ENCODE measurements at regions not wholly inside any gene's neighbourhood (a gene's known extent, or its start where the extent isn't known, plus 50 kb on each side); places are given as distances from the start of the nearest gene placed in this dataset.

DNA sequence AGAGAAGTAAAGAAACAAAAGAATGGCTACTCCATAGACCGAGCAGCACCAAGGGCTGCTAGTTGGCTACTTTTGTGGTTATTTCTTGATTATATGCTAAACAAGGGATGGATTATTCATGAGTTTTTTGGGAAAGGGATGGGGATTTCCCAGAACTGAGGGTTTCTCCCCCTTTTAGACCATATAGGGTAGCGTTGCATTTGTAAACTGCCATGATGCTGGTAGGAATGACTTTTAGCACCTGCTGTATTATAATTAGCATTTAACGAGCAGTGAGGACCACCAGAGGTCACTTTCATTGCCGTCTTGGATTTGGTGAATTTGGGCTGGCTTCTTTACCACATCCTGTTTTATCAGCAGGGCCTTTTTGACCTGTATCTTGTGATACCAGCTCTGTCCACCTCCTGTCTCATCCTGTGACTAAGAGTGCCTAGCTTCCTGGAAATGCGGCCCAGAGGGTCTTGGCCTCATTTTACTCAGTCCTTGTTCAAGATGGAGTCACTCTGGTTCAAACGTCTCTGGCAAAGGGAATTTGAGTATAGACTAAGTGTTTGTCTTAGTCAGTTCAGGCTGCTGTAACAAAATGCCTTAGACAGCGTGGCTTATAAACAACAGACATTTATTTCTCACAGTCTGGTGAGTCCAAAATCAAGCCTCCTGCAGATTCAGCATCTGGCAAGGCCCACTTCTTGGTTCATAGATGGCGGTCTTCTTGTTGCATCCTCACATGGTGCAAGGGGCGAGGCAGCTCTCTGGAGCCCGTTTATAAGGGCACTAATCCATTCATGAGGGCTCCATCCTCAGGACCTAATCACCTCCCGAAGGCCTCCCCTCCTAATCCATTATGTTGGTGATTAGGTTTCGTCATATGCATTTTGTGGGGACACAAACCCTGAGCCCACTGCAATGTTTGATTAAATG, 348.3 kb upstream of the SFSWAP start:
- H3K9me3 Mint-ChIP-seq (ENCODE audit: unreplicated experiment): peaks cover 5% of the 10 kb centered on the region
- no peak overlapping the region for H3K27ac Mint-ChIP-seq (ENCODE audit: unreplicated experiment)
- no peak for DNase-seq (ENCODE audit: extremely low spot score, unreplicated experiment)
- no peaks in the 10 kb centered on the region for H3K4me1 Mint-ChIP-seq (ENCODE audit: unreplicated experiment)
- H3K36me3 Mint-ChIP-seq (ENCODE audit: unreplicated experiment): no peaks in the 10 kb centered on the region
- no peak for TF ChIP-seq CTCF (IDR thresholded peaks at IDR 0.05)
- H3K4me3 Mint-ChIP-seq (ENCODE audit: unreplicated experiment): no peak overlapping the region
- no peaks in the 10 kb centered on the region for H3K27me3 Mint-ChIP-seq (ENCODE audit: unreplicated experiment)

- H3K36me3 Mint-ChIP-seq (ENCODE audit: unreplicated experiment): no peaks in the 10 kb centered on the region
- no peak for DNase-seq (ENCODE audit: extremely low spot score, unreplicated experiment)
- H3K27me3 Mint-ChIP-seq (ENCODE audit: unreplicated experiment): no peaks in the 10 kb centered on the region
- no peak for TF ChIP-seq CTCF (IDR thresholded peaks at IDR 0.05)
- H3K4me1 Mint-ChIP-seq (ENCODE audit: unreplicated experiment): no peaks in the 10 kb centered on the region
- no peak overlapping the region for H3K4me3 Mint-ChIP-seq (ENCODE audit: unreplicated experiment)
- no peak overlapping the region for H3K27ac Mint-ChIP-seq (ENCODE audit: unreplicated experiment)
- peaks cover 5% of the 10 kb centered on the region for H3K9me3 Mint-ChIP-seq (ENCODE audit: unreplicated experiment)
Observed at GRCh38 chr12:131363393-131363792, 347.5 kb upstream of the SFSWAP start.

GRCh38 chr12:131363841-131364495, 346.9 kb upstream of the SFSWAP start:
- no peak for DNase-seq (ENCODE audit: extremely low spot score, unreplicated experiment)

DNA sequence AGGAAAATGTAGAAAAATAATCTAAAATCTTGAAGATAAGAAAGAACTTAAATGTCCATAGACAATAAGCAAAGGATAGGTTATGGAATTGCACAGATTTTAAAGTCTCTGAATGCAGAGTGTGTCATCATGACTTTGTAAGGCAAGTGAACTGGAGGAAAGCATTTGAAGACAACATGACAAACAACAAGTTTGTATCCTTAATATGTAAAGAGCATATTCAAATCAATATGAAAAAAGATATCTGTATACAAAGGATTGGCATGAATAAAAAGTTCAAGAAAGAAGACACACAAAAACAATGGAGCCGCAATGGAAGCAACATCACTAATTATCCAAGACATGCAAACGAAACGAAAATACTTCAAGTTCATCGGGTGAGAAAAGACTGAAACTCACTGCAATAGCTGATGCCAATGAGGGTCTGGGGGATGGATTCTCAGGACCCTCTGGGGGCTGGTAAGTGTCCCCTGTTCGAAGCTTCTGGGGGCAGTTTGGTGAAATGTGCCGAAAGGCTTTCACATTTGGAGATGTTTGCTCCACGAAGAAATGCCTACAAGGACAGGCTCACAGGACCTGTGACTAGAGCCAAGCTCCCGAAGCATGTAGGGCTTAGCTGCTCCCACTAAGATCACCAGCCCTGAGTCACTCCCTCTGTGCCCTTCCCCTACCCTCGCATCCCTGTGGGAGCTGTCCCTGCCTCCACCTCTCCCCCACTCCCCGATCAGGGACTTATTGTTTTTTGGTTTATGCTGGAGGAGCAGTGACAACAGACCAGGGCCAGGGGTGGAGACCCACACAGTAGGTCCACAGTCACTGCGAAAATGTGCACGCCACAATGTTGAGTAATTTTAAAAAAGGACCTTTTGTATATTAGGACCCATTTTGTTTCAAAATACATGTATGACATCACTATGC, 345.7 kb upstream of the SFSWAP start:
- Mint-ChIP-seq H3K9me3 (ENCODE audit: unreplicated experiment) (no peaks in the 10 kb centered on the region), H3K27ac (ENCODE audit: unreplicated experiment) (no peak overlapping the region), H3K27me3 (ENCODE audit: unreplicated experiment) (no peaks in the 10 kb centered on the region), H3K36me3 (ENCODE audit: unreplicated experiment) (no peaks in the 10 kb centered on the region), H3K4me1 (ENCODE audit: unreplicated experiment) (no peaks in the 10 kb centered on the region), H3K4me3 (ENCODE audit: unreplicated experiment) (no peak overlapping the region)
- no peak for DNase-seq (ENCODE audit: extremely low spot score, unreplicated experiment)
- no peak for TF ChIP-seq CTCF (IDR thresholded peaks at IDR 0.05)

More at GRCh38 chr12:131363841-131364495, 346.9 kb upstream of the SFSWAP start:
- Mint-ChIP-seq H3K4me1 (ENCODE audit: unreplicated experiment) (no peaks in the 10 kb centered on the region), H3K27ac (ENCODE audit: unreplicated experiment) (no peak overlapping the region), H3K36me3 (ENCODE audit: unreplicated experiment) (no peaks in the 10 kb centered on the region), H3K9me3 (ENCODE audit: unreplicated experiment) (peaks cover 5% of the 10 kb centered on the region), H3K27me3 (ENCODE audit: unreplicated experiment) (no peaks in the 10 kb centered on the region), H3K4me3 (ENCODE audit: unreplicated experiment) (no peak overlapping the region)
- TF ChIP-seq CTCF (IDR thresholded peaks at IDR 0.05): no peak
